ENCODE measurements at regions not wholly inside any gene's neighbourhood (a gene's known extent, or its start where the extent isn't known, plus 50 kb on each side); places are given as distances from the start of the nearest gene placed in this dataset.
"Not testable (repeated sequence)": the region's sequence is repeated elsewhere in the genome, so short reads cannot be mapped to it uniquely, and the experiment has no call there.

DNA sequence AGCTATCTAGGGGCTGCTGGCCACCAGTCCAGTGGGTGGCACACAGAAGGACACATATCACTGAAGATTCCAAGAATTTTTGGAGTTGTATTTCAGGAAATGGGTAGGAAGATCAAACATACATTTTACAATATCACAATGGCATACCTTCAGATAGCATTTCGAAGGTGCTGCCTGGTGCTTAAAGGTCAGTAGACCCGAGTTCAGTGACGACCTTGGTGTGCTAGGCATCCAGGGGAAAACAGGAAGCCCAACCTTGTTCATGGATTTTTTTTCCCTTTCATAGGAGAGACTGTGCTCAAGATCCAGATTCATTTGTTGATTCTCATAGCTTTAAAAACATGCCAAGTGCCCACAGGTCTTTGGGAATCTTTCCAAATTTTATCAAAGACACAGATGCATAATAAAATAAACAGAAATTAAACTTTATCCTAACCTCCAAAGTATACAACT lies 51.0 kb upstream of the RCBTB2 start:
- no peak for DNase-seq

DNA sequence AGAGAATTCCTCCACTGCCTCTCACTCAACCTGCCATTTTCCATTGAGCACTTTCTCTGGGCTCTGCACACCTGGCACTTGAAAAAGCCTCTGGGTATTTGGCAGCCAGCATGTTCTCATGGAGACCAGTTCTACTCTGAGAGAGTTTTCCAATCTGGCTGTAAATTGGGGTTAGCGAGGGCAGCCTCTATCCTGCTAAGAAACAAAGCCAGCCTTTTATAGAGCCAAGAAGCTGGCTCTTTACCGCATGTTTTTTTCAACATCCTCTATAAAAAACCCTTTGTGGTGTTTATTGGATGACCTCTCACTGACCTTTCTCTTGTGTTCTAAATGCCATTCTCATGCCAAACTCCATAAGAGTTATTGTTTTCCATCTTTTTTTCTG lies 52.6 kb upstream of the RCBTB2 start:
- DNase-seq: no peak

DNA sequence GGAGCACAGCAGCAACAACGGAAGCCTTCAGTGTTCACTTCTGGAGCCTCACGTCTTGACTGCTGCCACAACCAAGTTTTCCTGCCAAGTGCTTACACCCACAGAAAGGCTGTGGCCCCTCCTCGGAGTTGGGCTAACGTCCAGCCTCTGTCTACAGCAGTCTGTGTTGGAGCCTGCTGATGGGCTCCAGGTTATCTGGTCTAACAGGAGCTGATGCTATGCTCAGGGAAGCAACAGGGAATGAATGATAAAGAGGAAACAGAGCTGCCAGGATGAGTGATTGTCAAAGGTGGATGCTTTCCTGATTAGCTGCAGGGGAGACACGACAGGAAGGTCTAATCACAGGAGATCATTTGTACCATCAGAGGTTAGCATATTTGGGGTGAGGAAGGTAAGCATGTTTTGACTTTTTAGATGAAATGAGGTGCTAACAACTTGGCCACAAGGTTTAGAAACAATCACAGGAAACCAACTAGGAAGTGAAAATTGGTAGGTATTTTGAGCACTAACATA lies 53.8 kb upstream of the RCBTB2 start:
- DNase-seq: no peak

DNA sequence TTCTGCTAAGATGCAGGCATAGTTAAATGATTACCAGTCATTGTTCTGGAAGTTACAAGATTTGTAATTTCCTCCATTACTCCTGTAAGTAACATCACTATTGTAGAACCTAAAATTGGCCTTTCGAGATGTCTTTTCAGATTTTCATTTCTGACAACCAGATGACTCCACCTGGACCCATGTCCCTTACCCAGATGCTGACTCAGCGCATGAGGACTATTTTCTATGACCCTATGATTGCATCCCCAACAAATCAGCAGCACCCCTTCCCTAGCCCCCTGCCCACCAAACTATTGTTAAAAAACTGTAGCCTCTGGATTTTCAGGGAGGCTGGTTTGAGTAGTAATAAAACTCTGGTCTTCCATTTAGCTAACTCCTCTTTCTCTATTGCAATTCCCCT lies 55.2 kb upstream of the RCBTB2 start:
- no peak for DNase-seq

DNA sequence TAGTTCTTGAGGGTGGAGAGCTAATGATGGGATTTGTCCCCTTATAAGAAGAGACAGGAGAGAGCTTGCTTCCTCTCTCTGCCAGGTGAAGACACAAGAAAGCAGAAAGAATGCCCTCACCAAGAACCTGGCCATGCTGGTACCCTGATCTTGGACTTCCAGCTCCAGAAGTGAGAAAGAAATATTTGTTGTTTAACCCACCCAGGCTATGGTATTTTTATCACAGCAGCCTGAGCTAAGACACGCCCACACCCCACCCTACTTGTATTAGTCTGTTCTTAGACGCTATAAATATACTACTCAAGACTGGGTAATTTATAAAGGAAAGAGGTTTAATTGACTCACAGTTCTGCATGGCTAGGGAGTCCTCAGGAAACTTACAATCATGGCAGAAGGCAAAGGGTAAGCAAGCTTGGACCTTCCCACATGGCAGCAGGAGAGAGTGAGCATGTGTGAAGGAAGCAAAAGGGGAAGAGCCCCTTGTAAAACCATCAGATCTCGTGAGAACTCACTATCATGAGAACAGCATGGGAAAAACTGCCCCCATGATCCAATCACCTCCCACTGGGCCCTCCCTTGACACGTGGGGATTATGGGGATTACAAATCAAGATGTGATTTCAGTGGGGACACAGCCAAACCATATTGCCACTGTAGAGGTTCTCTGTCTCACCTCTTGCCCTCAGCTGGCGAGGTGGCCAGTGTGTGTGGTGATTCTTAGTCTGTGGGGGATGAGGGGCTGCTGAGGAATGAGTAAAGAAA lies 57.4 kb upstream of the RCBTB2 start:
- no peak for DNase-seq

DNA sequence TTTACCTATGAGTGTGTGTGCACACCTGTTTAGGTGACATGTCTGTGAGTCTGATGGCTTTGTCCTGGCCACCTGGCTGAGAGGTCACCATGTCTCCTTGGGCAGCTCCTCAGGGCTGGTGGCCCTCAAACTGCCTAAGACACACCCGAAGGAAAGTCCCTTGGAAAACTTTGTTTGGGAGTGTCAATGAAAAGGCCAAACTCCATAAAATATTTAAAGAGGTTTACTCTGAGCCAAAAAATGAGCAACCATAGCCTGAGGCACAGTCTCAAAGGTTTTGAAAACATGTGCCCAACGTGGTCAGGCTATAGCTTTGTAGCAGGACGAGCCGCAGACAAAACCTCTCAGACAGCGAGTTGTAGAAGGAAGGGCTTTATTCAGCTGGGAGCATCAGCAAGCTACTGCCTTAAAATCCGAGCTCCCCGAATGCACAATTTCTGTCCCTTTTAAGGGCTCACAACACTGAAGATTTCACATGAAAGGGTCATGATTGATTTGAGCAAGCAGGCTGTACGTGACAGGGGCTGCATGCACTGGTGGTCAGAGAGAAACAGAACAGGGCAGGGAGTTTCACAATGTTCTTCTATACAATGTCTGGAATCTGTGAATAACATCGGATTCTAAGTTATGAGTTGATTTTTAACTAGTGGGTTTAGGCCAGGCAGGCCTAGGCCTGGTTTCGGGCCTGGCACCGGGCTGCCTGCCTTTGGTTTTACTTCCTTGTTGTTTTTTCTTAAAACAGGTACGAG lies 58.4 kb upstream of the RCBTB2 start:
- not testable (repeated sequence) for DNase-seq

DNA sequence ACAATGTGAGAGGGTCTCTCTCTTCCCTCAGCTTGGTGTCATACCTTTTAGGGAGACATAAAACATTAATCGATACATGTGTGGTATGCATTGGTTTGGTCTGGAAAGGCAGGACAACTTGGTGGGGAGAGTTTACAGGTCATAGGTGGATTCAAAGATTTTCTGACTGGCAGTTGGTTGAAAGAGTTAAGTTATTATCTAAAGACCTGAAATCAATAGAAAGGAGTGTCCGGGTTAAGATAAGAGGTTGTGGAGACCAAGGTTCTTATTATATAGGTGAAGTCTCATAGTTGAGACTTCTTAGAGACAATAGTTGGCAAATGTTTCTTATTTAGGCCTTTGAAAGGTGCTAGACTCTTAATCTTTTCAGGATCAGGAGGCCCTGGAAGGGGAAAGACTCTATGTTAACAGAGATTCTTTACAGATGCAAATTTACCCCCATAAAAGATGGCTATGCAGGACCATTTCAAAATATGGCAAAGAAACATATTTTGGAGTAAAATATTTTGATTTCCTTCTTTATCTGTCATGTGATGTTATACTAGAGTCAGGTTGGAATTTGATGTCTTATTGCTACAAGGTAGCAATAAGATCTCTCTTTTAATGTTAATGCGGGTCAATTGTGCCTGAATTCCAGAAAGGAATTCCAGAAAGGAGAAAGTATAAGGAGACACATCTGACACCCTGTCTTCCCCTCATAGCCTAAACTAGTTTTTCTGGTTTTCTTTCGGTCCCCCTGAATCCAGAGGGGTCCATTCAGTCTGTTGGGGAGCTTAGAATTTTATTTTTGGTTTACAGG lies 59.2 kb upstream of the RCBTB2 start:
- DNase-seq: no peak

DNA sequence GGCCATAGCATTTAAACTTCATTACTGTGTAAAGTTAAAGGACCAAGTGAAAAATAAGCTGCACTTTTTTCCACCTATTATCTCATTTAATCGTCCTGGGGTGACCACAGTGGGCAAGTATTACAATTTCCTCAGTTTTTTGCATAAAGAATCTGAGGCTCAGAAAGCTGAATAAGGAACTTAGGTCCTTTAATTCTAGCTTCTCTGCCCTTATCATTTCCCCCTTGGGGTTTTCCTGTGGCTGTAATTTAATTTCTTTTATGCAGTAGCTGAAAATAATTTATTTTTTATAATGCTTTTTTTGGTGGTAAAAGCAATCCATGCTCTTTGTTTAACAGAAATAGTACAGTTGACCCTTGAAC lies 59.8 kb upstream of the RCBTB2 start:
- no peak for DNase-seq

DNA sequence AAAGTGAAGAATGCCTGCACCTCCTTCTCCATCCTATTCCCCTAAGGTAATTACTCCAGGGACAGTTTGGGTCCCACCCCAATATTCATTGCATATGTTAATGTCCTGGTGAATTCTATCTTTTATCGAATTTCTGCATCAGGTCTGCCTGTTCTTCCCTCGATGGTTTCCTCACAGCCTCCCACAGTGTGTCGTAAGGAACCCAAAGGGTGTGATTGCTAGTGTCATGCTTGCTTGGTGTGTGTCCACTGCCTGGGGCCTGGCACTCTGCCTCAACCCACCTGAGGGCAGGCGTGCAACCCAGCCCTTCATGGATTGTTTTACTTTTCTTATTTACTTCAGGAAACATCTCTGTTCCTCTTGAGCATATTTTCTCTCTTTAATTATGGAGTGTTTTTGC lies 60.2 kb upstream of the CYSLTR2 start:
- DNase-seq: no peak

DNA sequence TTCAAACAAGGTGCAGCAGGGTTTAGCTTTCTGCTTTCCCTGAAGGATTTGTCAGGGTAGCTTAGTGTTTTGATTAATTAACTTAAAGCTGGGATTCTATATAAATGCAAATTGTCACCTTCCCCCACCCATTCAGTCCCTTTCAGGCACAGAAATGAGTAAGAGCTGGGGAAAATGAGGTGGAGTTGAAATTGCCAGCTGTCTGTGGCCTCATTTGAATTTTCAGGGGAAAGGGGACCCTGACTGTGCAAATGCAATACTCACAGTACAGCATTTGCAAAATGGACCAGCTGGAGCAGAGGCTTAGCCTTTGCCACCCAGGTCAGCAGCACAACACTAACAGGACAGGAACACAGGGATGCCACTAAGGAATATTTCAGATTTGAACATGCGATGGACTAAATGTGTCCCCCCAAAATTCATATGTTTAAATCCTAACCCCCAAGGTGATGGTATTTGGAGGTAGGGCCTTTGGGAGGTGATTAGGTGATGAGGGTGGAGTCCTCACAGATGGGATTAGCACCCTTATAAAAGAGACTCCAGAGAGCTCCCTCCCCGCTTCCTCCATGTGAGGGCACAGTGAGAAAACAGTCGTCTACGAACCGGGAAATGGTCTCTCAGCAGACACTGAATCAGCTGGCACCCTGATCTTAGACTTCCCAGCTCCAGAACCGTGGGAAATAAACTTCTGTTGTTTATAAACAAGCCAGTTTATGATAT lies 59.5 kb upstream of the CYSLTR2 start:
- DNase-seq: no peak

DNA sequence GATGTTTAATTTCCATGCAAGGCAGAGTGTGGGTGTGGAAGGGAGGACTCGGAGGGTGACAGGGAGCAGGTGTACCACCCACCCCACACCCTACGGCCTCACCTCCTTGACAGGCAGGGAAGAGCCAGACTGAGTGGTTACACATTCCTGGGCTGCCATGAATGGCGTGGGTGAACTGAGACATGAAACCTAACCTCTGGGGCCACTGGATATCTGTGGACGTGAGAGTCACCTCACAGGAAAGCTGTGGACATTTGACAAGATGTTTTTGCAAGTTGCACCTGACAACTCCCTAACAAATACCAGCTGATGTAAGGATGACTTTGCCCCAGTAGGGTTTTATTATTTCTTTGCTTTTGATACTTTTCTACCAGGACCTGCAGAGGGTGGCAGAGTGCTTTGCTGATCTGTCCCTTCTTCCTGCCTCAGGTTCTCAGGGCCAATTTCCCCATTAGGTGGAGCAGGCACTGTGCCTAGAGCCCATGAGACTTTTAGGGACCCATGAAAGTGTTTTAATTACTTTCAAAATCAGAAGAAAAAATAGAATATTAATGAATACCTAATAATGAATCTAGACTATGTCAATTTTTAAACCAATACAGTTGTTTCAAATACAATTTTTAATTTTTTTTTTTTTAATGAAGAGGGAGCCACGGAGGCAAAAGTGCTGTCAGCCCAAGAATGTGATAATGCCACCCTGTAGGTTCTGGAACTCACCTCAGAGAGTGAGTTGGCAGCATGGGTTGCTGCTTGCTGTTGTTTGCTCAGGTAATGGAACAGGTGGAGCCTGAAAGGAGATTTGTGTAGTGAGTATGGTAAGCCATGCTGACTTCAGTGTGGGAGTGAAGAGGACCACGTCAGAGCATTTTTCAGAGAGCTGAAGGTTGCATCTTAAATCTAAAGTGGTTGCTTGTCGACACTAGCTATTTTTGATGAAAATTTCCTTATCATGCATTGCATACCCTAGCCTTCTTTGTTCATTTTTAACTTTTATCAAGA lies 58.0 kb upstream of the CYSLTR2 start:
- peak; percentile 61 for DNase-seq

DNA sequence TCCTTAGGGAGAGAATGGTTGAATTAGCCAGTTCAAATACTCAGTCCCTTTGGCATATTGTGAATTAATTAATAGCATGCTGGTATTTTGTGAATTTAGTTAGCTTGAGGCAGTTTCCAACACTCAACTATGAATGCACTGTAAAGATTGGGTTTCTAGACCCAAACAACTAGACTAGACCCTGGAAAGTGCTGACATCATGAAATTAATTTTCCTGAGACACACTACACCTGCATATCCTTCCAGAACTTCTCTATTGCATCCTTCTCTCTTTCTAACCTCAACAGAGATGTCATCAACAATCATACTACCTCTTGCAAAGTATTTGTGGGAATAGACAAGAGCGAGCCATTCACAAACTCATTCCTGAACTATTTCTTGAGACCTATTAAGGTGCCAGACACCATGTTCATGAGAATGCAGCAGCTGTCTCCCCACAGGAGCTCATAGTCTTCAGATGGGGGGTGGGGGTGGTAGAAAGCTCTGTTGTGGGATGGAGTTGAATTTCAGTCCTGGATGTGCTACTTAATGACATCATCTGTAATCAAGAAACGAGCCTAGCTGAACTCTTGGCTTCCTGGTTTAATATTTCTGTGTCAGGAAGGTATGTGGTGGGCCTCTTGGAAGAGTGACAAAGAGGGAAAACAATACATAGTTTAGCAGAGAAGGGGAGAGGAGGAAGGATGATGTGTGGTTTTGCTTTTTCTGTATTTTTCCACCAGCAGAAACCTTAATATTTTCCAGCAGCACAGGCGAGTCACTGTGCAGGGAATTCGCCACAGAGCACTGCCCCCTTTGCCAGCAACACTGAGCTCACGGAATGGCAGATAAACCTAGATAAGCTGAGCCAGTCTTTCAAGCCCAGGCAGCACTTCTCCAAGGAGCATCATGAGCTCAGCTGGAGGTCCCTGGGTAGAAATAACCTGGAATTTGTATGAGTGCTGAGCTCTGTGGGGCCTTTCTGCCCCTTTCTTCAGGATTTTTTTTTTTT lies 53.1 kb upstream of the CYSLTR2 start:
- peak; percentile 86 for DNase-seq

DNA sequence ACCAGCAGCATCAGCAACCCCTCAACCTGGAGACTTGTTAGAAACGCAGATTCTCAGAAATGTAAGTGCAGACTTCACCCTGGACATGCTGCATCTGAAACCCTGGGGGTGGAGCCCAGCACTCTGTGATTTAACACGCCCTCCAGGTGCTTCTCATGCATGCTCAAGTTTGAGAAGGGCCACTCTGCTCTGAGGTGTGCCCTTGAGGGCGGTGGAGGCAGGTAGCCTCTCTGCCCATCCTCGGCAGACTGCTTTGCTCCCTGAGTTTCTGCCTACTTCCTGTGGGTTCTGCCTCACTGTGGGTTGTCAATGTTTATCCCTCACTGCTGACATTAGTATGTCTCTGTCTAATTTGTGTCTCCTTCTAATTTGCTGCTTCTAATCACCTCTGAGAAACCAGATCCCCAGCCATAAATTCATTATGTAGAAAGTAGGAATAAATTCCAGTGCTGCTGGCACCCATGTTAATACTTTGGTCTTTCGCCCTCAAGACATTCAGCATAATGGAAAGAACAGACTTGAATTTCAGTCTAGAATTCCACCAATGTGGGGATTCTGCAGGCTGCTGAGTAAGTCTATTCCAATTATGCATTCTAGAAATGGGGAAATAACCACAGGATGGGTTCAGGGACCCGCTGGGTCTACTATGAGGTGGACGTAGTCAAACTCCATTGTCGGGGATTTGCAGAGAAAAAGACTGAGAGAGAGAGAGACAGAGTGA lies 51.3 kb upstream of the CYSLTR2 start:
- DNase-seq: no peak

DNA sequence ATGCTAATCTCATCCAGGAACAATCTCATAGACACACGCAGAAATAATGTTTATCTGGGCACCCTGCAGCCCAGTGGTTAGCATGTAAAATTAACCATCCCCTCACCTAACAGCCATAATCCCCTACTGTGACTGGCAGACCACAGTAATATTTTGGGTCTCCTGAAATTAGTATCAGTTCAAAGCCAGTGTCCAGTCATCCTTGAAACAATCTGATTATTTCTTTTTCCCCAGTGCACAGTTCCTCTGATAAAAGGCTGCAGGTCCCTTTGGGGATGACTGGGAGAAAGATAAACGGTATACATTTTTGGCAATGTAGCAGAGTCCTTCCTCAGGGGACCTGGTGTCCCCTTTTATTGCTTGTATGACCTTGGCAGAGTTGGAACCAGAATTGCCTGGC lies 50.4 kb upstream of the CYSLTR2 start:
- no peak for DNase-seq

Data from fibroblast of upper back skin (primary cell).